Stomach (tissue), 4 donors: ENCODE measurements at regions not wholly inside any gene's neighbourhood (a gene's known extent, or its start where the extent isn't known, plus 50 kb on each side); places are given as distances from the start of the nearest gene placed in this dataset.

Experiments
- EP300 ChIP-seq: sonication (generic); formaldehyde crosslinking; IDR thresholded peaks from one replicate; pipeline ENCODE4 v1.6.1; 2017; ENCODE audit warnings: antibody characterized with exemption
- TF ChIP-seq, protein P1 (sequence below), 7 experiments: fragments of 450-650 bp in 4 of 7; fragments of 200-600 bp in 3 of 7; sonication (generic) in 3 of 7; IDR thresholded peaks; one replicate each; pipeline ENCODE4 v1.5.1; 2016 to 2019; ENCODE audit warnings: antibody characterized with exemption in 7 of 7, control low read depth in 2 of 7, mild to moderate bottlenecking in 1 of 7

DNA sequence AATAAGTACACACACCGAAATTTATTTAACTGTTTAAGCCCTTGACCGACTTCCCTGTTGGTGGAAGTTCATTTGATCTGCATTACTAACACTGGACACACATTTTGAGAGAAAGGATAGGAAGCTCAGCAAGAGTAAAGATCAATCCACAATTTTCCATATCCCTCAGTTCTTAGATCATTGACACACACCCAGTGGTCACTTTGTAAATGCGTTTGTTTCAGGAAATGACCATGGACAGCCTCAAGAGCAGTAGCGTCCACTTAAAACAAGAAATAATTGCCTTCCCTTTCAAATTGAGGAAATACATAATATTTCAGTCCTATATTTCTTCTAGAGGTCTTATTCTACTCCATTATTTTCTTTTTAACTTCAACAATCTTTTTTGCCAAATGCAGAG is 511.5 kb upstream of the PTBP2 start:
- TF ChIP-seq, protein P1, sequence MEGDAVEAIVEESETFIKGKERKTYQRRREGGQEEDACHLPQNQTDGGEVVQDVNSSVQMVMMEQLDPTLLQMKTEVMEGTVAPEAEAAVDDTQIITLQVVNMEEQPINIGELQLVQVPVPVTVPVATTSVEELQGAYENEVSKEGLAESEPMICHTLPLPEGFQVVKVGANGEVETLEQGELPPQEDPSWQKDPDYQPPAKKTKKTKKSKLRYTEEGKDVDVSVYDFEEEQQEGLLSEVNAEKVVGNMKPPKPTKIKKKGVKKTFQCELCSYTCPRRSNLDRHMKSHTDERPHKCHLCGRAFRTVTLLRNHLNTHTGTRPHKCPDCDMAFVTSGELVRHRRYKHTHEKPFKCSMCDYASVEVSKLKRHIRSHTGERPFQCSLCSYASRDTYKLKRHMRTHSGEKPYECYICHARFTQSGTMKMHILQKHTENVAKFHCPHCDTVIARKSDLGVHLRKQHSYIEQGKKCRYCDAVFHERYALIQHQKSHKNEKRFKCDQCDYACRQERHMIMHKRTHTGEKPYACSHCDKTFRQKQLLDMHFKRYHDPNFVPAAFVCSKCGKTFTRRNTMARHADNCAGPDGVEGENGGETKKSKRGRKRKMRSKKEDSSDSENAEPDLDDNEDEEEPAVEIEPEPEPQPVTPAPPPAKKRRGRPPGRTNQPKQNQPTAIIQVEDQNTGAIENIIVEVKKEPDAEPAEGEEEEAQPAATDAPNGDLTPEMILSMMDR (IDR thresholded peaks at IDR 0.05) = no peak
- TF ChIP-seq EP300 = no peak
